Progenitor cell of endocrine pancreas (in vitro differentiated cells): ENCODE measurements at regions not wholly inside any gene's neighbourhood (a gene's known extent, or its start where the extent isn't known, plus 50 kb on each side); places are given as distances from the start of the nearest gene placed in this dataset.

ENCODE experiments used
- DNase-seq: peaks from one replicate; pipeline ENCODE4 v3.0.0; 2021; ENCODE audit warnings: low spot score; ENCODE audit not compliant: unreplicated experiment
- H3K27ac Mint-ChIP-seq: 2 replicates; pipeline ENCODE4 v1.8.0; 2021; ENCODE audit warnings: mild to moderate bottlenecking, moderate library complexity, mixed read lengths
- H3K27me3 Mint-ChIP-seq: 2 replicates; pipeline ENCODE4 v1.8.0; 2021; ENCODE audit warnings: mixed read lengths
- H3K36me3 Mint-ChIP-seq: 2 replicates; pipeline ENCODE4 v1.8.0; 2022; ENCODE audit warnings: mixed read lengths; ENCODE audit not compliant: insufficient read depth
- H3K4me1 Mint-ChIP-seq: 2 replicates; pipeline ENCODE4 v1.8.0; 2021; ENCODE audit warnings: low read depth, mixed read lengths
- H3K4me3 Mint-ChIP-seq: 2 replicates; pipeline ENCODE4 v1.8.0; 2021; ENCODE audit warnings: low read depth, mild to moderate bottlenecking, moderate library complexity, mixed read lengths
- H3K9me3 Mint-ChIP-seq: 2 replicates; pipeline ENCODE4 v1.8.0; 2021; ENCODE audit warnings: low read depth, mixed read lengths
- TF ChIP-seq, protein P1 (sequence below): fragments of 200-600 bp; sonication (generic); IDR thresholded peaks from one replicate; pipeline ENCODE4 v1.5.0; 2021; ENCODE audit warnings: antibody characterized with exemption, mild to moderate bottlenecking; ENCODE audit not compliant: unreplicated experiment

DNA sequence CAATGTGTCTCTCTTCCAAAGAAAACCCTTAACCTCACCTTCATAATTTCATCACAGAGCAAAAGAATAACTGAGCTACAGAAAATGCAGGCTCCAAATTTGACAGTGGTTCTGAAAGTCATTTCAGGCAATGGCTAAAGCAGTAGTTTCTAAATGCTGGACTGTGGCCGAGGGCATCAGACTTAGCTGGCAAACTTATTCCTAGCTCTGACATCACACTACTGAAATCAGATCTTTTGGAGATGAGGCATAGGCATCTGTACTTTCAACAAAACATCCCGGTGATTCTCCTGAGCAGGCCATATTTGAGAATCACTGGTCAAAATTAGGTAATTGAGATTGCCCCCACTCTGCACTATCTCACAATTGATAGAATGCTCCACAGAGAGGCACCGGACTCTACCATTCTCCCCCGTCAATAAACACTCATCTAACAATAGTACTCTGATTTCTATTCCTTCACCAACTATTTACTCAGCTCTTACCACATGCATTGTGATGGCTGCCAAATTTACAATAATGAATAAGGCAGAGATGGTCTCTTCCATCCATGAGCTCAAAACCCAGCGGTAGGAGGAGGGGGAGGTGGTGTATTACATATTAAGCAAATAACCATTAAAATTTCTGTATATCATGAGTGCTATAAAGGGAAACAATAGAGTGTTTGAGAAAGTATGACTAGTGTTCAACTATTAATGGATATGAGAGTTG is 57.3 kb upstream of the SPRED1 start:
- Mint-ChIP-seq H3K36me3 (no peaks in the 10 kb centered on the region), H3K27ac (no peak overlapping the region), H3K4me3 (no peak overlapping the region), H3K27me3 (peaks cover 5% of the 10 kb centered on the region), H3K4me1 (no peaks in the 10 kb centered on the region), H3K9me3 (no peaks in the 10 kb centered on the region)
- no peak for DNase-seq
- TF ChIP-seq, protein P1, sequence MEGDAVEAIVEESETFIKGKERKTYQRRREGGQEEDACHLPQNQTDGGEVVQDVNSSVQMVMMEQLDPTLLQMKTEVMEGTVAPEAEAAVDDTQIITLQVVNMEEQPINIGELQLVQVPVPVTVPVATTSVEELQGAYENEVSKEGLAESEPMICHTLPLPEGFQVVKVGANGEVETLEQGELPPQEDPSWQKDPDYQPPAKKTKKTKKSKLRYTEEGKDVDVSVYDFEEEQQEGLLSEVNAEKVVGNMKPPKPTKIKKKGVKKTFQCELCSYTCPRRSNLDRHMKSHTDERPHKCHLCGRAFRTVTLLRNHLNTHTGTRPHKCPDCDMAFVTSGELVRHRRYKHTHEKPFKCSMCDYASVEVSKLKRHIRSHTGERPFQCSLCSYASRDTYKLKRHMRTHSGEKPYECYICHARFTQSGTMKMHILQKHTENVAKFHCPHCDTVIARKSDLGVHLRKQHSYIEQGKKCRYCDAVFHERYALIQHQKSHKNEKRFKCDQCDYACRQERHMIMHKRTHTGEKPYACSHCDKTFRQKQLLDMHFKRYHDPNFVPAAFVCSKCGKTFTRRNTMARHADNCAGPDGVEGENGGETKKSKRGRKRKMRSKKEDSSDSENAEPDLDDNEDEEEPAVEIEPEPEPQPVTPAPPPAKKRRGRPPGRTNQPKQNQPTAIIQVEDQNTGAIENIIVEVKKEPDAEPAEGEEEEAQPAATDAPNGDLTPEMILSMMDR, result no peak

GRCh38 chr15:38196076-38196475 is 56.6 kb upstream of the SPRED1 start:
- Mint-ChIP-seq H3K27ac (no peak overlapping the region), H3K27me3 (no peaks in the 10 kb centered on the region), H3K36me3 (no peaks in the 10 kb centered on the region), H3K9me3 (no peaks in the 10 kb centered on the region), H3K4me1 (peaks cover 1% of the 10 kb centered on the region), H3K4me3 (no peak overlapping the region)
- no peak for DNase-seq
- TF ChIP-seq, protein P1, result no peak

DNA sequence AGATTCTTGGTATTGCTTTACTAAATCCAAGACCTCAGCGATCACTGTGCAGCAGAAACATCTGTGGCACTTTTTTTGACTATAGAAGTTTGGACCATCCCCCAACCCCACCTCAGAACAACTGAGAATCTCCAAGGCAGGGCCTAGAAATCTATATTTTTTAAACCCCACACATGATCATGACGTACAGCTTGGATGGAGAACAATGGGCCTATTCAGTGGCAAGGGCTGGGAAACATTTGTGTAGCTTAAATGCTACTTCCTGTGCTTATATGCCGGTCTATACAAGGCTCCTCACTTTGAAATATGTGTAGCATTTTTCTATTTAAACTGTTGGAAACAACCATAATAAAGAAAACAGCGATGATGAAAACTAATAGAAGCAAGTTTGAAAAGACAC is 55.1 kb upstream of the SPRED1 start:
- Mint-ChIP-seq H3K9me3 (no peaks in the 10 kb centered on the region), H3K4me1 (peaks cover 4% of the 10 kb centered on the region), H3K4me3 (no peak overlapping the region), H3K27ac (no peak overlapping the region), H3K27me3 (no peaks in the 10 kb centered on the region), H3K36me3 (no peaks in the 10 kb centered on the region)
- TF ChIP-seq, protein P1, result no peak
- DNase-seq, result no peak

GRCh38 chr15:38201714-38202113 is 50.9 kb upstream of the SPRED1 start:
- DNase-seq, result no peak
- Mint-ChIP-seq H3K27ac (no peak overlapping the region), H3K4me1 (peaks cover 9% of the 10 kb centered on the region), H3K4me3 (no peak overlapping the region), H3K36me3 (no peaks in the 10 kb centered on the region), H3K9me3 (no peaks in the 10 kb centered on the region), H3K27me3 (no peaks in the 10 kb centered on the region)
- TF ChIP-seq, protein P1, result no peak

GRCh38 chr15:38202361-38202760 is 50.3 kb upstream of the SPRED1 start:
- Mint-ChIP-seq H3K36me3 (no peaks in the 10 kb centered on the region), H3K4me3 (no peak overlapping the region)

More at GRCh38 chr15:38202361-38202760, 50.3 kb upstream of the SPRED1 start:
- H3K27ac Mint-ChIP-seq, result no peak overlapping the region
- TF ChIP-seq, protein P1, result no peak
- no peak for DNase-seq
- H3K9me3 Mint-ChIP-seq, result no peaks in the 10 kb centered on the region
- H3K4me1 Mint-ChIP-seq, result peaks cover 15% of the 10 kb centered on the region
- H3K27me3 Mint-ChIP-seq, result peaks cover 3% of the 10 kb centered on the region
